ENCODE measurements at regions not wholly inside any gene's neighbourhood (a gene's known extent, or its start where the extent isn't known, plus 50 kb on each side); places are given as distances from the start of the nearest gene placed in this dataset.

- no peak for TF ChIP-seq CTCF (IDR thresholded peaks at IDR 0.05; ENCODE audit: low read depth, low read length)
- H3K4me3 ChIP-seq (ENCODE audit: low read depth, low read length), result no peak overlapping the region
Measured at GRCh38 chr2:212843409-212844199, 305.0 kb upstream of the ERBB4 start.

GRCh38 chr2:212842544-212843185 lies 304.1 kb upstream of the ERBB4 start:
- H3K4me3 ChIP-seq (ENCODE audit: low read depth, low read length), result no peak overlapping the region
- no peak for TF ChIP-seq CTCF (IDR thresholded peaks at IDR 0.05; ENCODE audit: low read depth, low read length)

- TF ChIP-seq CTCF (IDR thresholded peaks at IDR 0.05; ENCODE audit: low read depth, low read length), result no peak
- H3K4me3 ChIP-seq (ENCODE audit: low read depth, low read length), result no peak overlapping the region
Measured at GRCh38 chr2:212841460-212841859, 302.9 kb upstream of the ERBB4 start.

- TF ChIP-seq CTCF (IDR thresholded peaks at IDR 0.05; ENCODE audit: low read depth, low read length), result no peak
Measured at GRCh38 chr2:212832211-212833195, 293.9 kb upstream of the ERBB4 start.

GRCh38 chr2:212831671-212832199 lies 293.1 kb upstream of the ERBB4 start:
- H3K4me3 ChIP-seq (ENCODE audit: low read depth, low read length), result no peak overlapping the region
- TF ChIP-seq CTCF (IDR thresholded peaks at IDR 0.05; ENCODE audit: low read depth, low read length), result no peak

More at GRCh38 chr2:212832211-212833195, 293.9 kb upstream of the ERBB4 start:
- no peak overlapping the region for H3K4me3 ChIP-seq (ENCODE audit: low read depth, low read length)

- no peak for TF ChIP-seq CTCF (IDR thresholded peaks at IDR 0.05; ENCODE audit: low read depth, low read length)
- no peak overlapping the region for H3K4me3 ChIP-seq (ENCODE audit: low read depth, low read length)
Measured at GRCh38 chr2:212816267-212816666, 277.7 kb upstream of the ERBB4 start.

All from WI38 (cell line).